ENCODE measurements at regions not wholly inside any gene's neighbourhood (a gene's known extent, or its start where the extent isn't known, plus 50 kb on each side); places are given as distances from the start of the nearest gene placed in this dataset.

DNA sequence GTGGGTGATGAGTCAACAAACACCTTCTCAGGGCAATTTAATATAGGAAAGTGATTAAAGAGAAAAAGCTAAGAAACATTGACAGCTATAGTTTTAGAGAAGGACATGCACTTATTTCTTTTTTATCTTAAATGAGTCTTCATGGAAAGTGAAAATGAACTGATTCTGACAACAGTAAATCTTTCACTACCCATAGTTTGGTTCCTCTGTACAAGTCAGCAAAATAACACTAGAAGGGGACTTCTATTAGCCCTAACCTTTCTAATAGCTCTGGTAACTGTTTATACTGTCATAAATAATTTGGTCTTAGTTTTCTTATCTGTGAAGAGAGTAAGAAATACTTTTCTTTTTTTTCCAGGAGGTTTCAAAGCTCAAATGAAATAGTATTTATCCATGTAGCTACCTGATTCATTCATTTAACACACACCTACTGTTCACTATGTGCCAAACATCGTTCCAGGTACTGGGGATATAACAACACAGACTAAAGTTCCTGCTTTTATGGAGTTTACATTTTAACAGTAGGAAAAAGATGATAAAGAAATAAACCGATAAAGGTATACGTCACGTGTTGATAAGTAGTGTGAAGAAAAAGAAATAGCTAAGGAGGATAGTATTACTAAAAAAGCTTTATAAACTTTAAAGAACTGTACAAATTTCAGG, 148.2 kb downstream of the PCSK1 start:
- no peak for DNase-seq

DNA sequence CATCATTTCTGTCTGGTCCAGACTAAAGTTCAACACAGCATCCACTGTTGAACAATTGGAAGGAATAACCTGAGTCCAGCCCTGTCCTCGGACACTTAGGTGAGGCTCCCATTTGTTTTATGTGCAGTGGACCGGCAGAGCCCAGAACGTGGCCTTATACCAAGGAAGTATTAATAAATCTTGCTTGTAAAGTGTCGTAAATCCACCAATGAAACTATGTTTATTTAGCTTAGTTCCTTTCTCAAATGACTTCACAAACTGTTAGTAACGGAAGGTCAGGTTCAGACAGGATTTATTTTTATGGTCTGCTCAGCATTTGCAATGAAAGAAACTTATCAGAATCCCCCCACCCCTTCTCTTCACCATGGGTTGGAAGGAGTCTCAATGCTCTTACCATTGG, 149.5 kb downstream of the PCSK1 start:
- DNase-seq, result no peak

DNA sequence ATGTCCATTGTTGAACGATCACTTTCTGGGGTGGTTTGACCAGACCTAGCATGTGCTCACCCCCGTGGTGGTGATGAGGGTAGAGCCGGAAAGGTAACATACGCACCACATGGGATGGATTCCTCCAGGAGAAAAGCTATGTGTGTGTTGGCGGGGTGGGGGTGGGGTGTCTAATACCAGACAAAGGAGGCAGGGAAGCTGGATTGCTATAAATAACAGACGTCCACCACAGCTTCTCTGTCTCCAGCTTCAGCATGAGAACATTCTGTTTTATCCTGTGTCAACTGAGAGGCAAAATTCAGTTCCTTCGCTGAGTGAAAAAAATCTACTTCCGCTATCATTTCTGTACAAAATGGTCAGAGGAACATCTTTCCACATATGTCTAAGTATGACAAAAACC, 151.0 kb downstream of the PCSK1 start:
- DNase-seq, result no peak

DNA sequence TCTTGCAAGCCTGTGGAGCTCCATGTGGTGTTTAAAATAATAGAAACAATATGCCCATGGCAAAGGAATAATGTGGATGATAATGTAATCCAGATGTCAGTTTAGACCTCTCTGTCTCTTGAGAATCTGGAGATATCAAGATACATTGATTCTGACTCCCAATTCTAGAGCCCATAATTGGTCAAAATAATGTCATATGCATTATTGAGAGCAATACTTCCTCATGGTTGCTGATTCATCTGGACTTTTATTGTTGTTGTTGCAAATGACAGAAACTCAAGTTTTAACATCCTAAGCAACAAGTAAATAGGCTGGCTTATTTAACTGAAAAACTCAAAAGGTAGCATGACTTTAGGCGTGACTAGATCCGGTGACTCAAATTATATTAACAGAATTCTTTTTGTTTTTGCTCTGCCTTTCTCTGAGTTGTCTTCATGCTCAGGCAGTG, 152.1 kb downstream of the PCSK1 start:
- DNase-seq, result no peak

DNA sequence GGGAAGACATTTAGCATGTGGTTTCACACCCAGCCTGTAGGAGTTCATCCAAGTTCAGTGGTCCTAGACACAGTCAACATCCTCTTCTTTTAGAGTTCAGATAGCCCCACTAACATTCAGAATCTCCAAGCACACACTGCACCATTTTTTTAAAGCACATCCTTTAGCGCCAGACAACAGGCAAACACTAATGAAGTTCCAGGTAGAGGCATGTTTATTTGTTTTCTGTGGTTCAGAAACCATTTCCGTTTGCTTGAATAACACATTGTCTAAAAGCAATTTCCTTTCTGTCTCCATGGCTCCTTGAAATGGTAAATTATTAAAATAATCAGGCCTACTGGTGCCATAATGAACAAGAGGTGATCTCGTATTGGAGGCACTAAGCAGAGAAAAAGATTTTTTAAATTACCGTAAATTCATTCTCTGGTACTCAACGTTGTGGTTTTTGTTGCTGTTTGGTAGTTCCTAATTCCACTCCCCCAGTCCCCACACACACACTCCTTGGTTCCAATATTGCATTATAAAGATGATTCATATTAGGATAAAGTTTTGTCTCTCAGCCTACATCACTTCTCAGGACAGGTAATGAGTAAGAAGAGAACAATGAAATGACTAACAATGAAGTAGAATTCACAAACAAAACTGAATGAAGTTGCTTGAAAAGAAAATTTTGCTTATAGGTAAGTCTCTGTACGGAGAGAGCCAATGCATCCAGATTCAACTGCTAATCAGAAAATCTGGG, 153.1 kb downstream of the PCSK1 start:
- no peak for DNase-seq

DNA sequence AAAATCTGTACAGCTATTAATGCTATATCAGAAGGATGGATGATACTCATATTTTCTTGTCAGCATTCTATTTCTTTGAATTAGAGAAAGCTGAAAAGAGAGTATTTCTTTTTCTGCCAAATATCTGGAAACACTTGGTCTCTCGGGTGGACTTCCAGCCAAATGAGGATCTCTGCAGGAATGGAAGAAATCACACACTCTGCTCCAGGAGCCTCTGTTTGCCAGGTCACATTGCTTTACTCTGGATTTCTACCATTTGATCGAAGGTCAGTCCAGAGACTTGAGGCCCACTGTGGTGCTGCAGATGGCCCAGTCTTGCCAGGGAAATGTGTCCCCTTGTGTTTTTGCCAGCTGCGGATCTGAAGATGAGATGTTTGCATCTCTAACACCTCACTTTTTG, 154.1 kb downstream of the PCSK1 start:
- no peak for DNase-seq

DNA sequence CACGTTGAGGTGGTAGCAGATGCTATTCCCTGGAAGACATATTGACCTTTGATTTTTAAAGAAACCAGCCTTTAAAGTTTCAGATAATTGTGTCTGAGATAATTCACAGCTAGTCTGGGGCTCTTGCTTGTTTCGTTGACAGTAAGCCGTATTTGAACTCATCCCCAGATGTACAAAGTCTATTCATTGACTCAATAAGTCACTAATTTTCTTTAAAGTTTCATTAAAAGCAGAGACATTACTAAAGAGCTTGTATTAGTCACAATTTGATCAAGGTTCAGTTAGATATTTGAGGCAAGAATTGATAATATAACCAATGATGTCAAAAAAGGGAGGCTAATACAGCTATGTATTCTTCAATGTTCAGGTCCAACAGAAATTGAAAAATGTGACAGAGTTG, 158.0 kb downstream of the PCSK1 start:
- DNase-seq, result no peak

DNA sequence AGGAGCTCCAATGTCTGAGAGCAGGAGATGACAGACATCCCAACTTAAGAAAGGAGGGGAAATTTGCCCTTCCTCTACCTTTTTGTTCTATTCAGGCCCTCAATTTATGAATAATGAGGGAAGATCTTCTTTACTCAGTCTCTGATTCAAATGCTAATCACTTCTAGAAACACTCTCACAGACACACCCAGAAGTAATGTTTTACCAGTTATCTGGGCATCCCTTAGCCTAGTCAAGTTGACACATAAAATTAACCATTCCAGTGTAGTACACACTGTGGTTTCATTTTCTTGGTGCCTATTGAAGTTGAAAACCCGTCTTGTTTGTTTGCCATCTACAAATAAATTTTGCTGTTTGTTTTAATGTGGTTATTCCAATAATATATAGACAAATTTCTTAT, 167.6 kb downstream of the PCSK1 start:
- no peak for DNase-seq

DNA sequence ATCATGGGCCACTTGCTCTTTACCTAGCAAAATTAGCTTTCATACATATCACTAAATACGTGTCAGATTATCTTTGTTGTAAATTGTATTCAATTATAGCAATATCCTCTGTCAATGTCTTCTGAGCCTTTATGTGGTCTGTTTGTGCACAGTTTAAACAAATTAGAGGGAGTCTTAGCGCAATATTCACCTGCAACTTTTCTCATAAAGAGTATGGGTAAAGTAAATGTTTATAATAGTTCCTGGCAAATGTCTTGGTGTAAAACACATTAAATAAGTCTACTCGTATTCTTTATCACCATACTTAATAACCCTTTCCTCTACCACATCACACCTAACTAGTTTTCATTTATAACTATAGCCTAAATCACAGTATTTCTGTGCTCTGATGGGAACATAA, 169.0 kb downstream of the PCSK1 start:
- no peak for DNase-seq

DNA sequence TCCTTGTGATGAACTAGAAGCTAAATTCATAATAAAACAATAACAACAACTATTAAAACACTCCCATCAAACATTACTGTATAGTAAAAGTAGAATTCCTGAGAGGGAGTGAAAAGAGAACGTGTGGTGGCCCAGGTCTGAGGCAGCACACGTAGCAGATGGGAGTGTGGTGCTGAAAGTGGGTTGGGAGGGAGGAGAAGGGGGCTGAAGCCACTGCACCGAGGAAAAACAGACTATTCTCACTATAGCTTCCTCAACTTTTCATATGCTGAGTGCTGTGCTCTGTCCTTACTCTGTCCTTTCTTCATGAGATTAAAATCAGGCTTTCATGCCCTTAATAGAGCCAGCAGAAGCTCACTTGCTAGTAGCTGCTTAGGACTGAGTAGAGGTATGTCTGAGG, 170.9 kb downstream of the PCSK1 start:
- DNase-seq, result no peak

DNA sequence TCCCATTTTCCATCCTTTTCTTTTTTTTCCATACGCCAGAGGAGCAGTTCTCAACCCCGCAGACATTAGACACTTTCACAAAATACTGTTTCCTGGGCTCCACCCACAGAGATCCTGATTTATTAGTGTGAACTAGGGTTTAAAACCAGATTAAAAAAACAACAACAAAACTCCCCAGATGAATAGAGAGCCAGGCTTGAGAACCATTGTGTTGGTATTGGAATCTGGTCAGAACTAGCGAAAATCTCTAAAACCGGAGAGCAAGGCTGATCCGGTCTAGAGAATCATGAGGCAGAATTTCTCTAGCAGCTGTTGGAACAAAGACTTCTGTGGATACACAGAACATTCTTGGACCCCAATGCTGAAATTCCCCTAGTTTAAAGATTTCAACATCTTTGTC, 173.0 kb downstream of the PCSK1 start:
- no peak for DNase-seq

DNA sequence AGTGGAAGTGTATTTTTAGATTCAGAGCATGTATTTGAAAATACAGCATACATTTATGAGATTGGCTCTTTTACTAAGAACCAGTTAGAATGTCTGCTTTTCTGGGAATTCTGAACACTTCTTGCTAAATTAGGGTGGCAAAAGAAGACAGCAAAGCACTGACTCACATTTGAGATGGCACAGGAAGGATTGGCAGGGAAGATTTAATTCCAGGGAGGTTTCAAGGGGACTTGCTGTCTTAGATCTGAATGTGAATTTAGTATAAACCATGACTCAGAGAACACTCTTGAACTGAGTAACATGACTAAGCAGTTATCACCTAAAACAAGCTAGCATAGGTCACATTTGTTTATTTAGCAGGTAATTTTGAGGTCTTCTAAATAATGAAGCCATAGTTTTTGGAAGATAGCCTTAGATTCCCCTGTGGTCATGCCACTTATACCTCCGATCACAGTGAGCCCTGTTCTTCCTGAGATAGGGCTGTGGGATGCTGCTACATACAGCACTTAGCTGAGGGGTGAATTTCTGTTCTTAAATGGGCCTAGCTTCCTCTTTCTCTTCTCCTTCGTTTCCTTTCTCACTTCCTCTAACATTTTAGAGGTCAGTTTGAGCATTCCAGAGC, 173.8 kb downstream of the PCSK1 start:
- DNase-seq, result no peak

DNA sequence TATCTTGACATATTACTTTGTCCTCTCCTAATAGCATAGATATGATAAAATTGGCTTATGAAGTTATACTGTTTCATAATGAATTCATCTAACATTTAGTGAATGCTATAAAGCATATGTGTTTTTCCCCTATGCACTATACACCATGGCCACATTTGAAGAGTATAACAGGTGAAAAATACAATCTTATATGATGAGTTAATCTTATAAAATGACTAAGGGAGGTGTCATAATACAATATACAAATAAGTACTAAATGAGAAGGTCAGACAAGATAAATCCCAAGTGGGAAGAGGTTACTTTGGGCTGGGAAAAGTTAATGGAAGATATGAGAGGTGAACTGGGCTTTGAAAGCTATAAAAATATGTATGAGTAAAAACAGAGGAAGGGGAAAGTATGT, 174.4 kb downstream of the PCSK1 start:
- DNase-seq, result no peak

DNA sequence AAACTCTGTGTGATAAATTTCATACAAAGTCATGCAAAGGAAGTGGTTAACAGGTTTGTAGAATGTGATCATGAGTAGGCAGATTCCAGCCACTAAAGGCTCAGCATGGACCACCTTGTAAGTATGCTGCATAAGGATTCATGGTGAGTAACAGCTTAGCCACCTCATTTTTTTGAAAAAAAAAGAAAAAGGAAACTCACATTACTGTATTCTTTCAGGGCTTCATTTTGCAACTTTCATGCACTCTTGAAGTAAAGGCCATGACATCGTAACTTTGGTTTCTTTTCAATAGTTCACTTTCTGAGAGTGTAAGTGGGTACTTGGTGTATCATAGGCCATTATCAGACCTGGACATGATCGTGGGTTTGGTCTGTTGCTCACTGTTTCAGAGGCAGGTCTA, 175.1 kb downstream of the PCSK1 start:
- DNase-seq, result no peak

DNA sequence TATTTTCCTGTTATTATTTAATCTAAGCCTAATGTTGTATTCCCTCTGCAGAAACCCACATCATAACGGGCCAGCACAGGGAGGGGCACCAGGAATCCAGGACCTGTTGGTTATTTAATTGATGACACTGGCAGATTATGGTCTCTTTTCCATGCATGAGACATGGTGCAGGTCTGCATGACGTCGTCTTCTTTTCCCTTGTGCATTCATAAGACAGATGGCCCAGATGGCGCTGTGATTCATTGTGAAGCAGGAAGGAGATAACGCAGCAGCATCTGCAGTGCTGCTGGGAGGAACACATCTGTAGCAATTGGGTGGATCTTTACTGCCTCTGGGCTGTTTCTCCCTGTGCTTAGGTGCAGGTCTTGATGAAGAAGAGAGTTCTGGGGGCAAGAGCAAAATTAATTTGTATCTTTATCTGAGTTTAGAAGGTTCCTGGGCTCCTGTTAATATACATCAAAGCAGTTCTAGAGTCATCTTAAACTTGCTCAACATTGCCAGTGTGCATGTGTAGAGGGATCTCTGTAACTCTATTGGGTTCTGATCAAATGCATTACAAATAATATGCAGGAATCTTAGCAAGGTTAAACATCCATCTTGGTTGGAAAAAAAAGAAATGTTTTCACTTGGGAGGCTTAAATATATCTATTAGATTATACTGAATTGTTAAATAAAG, 176.1 kb downstream of the PCSK1 start:
- peak in 8 of 51 donors; percentile 1 to 19 (median 9) for DNase-seq

DNA sequence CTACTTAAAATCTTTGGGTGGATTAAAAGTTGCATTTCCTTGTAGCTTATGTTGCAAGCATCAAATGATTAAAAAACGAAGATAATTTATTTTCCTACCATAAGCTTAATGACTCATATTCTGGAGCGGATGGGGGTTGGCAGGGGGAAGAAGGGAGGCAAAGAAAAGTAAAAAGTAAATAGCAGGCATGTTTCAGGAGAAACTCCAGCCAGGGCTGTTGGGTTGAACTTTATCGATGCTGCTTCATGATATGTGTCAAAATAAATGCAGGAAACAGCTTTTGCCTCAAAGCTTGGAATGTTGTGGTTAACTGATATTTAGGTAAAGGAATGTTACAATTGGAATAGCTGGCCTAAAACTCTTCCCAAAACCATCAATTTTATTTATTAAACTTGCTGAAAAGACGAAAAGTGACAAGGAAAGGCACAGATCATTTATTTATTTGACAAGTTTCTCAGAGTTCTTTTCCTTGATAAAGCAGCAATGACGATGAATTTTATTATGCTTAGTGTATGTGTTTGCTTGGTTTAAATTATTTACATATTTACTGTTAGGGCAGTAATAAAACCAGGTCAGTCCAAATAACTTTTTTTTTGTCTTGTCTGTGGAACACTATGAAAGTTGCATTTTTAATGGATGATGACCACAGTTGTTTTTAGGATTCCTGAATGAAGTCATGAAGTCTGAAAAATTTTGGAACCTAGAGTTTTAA, 177.9 kb downstream of the PCSK1 start:
- DNase-seq, result no peak

DNA sequence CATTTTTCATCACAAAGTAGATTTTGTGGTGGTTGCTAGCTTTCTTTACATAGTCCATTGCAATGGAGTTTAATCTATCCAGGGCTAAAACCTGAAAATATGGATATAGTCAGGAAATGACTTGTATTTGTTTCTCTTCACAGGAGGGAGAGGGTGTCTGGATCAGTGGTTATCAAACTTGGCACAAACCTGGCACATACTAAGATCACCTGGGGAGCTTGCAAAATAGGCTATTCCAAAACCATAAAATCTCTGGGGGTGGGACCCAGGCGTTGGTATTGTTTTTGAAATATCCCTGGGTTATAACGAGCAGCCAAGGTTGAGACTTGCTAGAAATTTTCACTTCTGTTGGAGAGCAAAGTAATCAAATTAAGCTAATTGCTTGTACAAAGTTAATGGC, 179.9 kb downstream of the PCSK1 start:
- no peak for DNase-seq

DNA sequence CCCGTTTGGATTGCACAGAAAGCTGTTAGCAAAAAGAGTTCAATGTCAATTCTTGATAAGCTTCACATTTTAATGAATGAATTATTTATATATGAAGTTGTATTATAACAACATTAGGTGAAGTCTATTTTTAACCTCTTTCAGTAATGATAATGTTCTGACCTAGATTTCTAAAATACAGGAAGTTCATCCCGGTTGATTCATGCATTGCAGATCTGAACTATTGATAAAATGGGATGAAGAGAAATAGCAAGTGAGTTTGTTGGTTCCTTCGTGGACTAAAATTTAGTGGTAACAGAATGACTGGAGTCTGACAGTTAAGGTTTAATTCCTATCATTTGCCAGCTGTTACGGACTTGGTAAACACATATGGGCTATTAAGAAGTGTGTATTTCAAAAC, 180.5 kb downstream of the PCSK1 start:
- DNase-seq, result no peak

DNA sequence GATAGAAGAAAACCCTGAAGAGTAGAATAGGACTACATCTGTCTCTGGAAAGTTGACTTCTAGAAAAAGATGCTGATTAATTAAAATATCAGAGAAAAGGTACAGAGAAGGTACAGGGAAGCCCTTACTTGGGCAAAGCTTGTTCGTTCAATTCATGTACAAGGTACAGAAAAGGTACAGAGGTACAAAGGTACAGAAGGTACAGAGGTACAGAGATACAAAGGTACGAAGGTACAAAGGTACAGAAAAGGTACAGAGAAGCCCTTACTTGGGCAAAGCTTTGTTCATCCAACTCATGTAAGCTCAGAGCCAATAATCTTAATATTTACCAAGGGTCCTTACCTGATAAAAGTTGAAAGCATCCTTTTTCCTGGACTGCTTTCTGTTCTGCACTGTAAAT, 182.3 kb downstream of the PCSK1 start:
- DNase-seq, result no peak

DNA sequence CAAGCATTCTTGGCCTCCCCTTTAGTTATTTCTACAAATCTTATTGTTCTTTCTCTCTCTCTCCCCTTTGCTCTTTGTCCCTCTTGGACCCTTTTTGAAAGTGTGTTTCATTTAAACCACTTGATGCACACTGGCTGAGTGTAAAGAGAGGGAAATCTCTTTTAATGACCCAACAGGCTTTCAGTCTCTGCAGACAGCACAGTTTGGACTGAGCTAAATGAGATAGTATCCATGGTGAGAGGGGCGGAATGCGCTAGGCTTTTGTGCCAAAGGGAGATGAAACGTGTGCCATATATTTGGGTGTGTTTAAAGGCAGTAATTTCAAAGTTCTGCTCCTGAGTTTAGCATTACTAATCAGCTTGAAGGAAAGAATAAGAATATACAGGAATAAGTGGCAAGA, 184.9 kb downstream of the PCSK1 start:
- DNase-seq, result no peak

DNA sequence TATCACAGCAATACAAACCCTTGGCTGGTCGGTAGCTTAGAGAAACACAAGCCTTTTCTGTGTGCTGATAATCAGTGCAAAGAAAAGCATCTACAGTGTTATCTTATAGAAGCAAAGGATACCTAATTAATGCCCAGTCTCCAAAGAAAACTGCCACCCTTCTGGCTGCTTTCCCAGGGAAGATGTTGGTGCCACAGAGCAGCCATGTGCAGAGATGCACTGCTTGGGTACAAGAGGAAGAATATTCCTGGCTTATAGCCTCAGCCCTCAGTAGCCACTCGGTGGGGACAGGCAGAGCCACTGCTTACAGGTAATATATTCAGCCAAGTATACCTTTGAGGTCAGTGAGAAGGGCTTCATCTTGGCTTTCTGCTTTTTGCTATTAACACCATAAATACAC, 185.3 kb downstream of the PCSK1 start:
- peak in 1 of 51 donors; percentile 0 for DNase-seq

Measured in hypothalamus (tissue), 51 donors.